HG03159 (cell line): ENCODE measurements at regions not wholly inside any gene's neighbourhood (a gene's known extent, or its start where the extent isn't known, plus 50 kb on each side); places are given as distances from the start of the nearest gene placed in this dataset.
"Not testable (repeated sequence)": the region's sequence is repeated elsewhere in the genome, so short reads cannot be mapped to it uniquely, and the experiment has no call there.

ENCODE experiments used
- ATAC-seq: cut with Tn5 transposase; IDR thresholded peaks from one replicate; pipeline ENCODE4 v1.9.1; 2021; ENCODE audit warnings: mild to moderate bottlenecking, moderate library complexity; ENCODE audit not compliant: unreplicated experiment

DNA sequence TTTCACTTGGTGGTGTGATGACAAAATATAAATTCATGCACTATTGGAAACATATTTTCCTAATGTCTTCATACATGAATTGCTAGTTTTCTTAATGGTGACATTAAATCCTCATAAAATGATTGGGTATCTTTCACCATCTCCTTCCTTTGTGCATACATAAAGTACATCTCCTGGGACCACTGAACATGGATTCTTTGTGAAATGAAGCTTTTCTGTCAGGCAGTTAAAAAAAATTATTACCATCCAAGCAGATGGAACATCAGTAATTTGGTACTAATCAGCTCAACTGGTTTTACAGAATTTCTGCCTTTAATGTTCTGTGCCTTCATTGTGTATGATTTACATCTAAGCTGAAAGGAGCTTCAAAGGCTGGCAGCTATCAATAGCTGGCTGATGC, 891.7 kb upstream of the SLC10A2 start:
- no peak for ATAC-seq

GRCh38 chr13:103953859-103954258, 887.6 kb upstream of the SLC10A2 start:
- no peak for ATAC-seq

DNA sequence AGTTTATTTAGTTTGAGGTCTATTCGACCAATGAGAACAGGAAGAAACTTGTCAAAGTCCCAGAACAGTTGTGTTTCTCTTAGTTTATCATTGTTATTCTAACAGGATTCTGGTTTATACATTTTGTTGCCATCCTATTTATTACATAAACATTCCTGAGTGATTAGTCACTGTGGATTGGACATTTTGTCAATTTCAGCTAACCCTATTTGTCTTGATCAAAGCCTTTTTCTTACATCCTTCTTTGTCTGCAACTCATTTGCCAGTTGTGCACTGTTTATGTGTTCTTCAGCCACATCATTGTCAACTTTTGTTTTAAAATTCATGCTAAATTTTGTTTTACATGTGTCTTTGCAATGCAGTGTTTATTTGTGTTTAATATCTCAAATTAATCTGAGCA, 886.0 kb upstream of the SLC10A2 start:
- ATAC-seq, result no peak

GRCh38 chr13:103948426-103948825, 882.2 kb upstream of the SLC10A2 start:
- no peak for ATAC-seq

GRCh38 chr13:103945836-103946235, 879.6 kb upstream of the SLC10A2 start:
- ATAC-seq, result no peak

DNA sequence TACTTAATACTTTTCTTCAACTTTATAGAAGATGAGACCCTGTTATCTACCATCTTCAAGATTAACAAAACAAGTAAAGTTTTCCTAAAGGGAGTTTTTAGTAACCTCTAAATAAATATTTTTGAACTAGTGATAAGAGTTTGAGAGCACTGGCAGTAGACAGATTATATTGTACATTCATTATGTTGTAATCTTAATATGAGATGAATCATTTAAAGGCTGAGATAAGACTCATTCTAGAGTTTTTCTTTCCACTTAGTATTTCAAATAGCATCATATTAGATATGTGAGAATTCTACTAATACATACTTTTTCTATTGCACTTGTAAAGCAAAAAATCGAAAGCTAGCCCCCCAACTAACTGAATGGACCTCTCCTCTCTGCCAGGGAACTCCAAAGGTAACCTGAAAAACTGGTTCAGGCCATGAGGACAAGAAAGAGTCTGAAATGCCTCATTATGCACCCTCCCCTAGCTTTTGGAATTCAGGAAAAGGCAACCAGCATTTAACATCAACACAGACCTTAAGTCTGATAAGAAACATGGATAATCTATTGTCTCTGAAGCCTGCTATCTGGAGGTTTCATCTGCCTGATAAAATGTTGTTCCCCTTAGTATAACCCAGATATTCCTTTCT, 875.4 kb upstream of the SLC10A2 start:
- no peak for ATAC-seq

- no peak for ATAC-seq
These were observed 868.9 kb upstream of the SLC10A2 start for GRCh38 chr13:103935117-103935516.

GRCh38 chr13:103931885-103932284, 865.7 kb upstream of the SLC10A2 start:
- ATAC-seq, result no peak

- no peak for ATAC-seq
These were observed 865.2 kb upstream of the SLC10A2 start for GRCh38 chr13:103931331-103931845.

- ATAC-seq, result no peak
These were observed 859.9 kb upstream of the SLC10A2 start for GRCh38 chr13:103926118-103926517.

DNA sequence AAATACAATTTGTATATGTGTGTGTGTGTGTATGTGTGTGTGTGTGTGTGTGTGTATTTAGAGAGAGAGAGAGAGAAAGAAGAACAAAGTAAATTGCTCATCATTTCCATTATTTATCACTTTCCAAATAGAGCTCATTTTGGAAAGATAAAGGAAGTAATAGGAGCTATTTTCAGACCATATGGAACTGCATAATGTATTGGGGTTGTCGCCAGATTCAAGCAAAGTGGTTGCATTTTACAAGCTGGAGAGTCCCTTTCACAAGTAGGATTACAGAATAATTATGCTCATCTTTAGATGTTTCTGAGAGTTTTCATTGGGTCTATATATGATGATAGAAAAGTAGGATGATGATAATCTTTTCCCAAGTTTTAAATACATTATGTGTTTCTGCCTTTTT, 842.7 kb upstream of the SLC10A2 start:
- no peak for ATAC-seq

- ATAC-seq, result no peak
These were observed 842.1 kb upstream of the SLC10A2 start for GRCh38 chr13:103908274-103908673.

DNA sequence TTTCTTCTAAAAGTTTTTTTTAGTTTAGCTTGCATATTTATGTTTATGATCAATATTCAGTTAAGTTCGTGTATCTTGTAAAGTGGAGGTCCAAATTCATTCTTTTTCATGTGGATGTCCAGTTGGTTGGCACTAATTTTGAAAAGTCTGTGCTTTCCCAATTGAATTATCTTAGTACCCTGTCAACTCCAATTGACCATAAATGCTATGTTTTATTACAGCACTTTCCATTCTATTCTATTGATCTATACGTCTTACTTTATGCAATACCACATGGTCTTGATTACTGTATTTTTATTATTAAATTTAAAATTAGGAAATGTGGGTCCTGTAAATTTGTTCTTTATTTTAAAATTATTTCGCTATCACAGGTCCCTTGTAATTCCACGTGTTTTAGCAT, 837.6 kb upstream of the SLC10A2 start:
- no peak for ATAC-seq

DNA sequence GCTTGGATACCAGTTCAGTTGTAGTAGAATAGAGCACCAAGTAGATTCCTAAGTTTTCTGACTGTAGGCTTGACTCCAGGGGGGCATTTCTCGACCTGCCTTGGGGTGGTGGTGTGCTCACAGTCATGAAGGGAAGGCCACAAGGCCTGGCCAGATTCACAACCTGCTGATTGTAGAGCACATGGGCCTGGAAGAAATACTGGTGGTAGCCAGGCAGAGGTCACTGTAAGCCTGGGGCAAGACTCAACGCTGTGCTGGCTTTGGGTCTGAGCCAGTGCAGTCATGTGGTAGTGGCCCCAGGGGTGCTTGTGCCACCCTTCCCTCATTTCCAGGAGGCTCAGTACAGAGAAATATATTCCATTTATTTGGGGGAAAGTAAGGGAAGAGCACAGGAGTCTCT, 832.3 kb upstream of the SLC10A2 start:
- ATAC-seq, result no peak

- no peak for ATAC-seq
These were observed 829.8 kb upstream of the SLC10A2 start for GRCh38 chr13:103895835-103896531.

DNA sequence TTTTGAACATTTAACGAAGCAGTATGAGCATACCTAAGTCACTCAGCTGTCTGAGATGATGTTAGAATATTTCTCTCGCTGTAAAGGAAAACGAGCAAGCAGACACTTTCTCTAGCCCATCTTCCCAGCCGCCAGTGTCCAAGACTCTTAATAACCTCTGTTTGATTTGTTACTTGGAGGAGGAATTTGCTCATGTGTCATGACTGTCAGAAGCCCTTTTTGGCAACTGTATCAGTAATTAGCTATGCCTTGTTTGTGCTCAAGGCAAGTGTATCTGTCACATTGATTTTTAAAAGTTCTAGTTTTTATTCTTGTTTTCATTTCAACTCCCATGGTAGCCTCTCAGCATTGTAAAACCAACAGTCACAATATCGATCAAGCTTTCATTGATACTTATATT, 828.4 kb upstream of the SLC10A2 start:
- no peak for ATAC-seq

DNA sequence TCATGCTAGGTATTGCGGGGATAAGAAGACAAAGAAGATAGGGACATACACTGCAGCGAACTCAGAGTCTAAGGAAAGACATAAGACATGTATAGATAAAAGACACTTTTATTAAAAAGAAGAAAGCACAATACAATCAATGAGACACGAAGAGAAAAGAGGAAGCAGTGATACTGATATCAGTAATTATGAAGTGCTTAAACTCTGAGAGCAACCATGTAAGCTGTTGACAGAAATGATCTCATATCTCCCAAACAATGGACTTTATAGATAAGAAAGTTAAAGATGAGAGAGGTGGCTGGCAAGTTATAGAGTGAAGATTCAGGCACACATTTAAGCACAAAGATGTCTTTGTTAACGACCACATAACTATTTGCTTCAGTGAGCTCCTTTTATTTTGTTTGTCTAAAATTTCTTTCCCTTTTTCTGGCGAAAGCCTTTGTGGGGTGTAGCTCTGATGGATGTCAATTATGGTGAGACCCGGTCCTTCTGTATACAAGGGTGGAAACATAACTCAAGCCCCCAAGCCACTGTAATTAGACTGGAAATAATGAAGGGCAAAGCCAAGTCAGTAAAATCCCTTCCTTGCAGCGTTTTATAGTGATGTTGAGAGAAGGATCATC, 818.0 kb upstream of the SLC10A2 start:
- no peak for ATAC-seq

GRCh38 chr13:103883698-103884097, 817.5 kb upstream of the SLC10A2 start:
- no peak for ATAC-seq

- ATAC-seq, result no peak
These were observed 816.9 kb upstream of the SLC10A2 start for GRCh38 chr13:103883164-103883563.

- not testable (repeated sequence) for ATAC-seq
These were observed 813.9 kb upstream of the SLC10A2 start for GRCh38 chr13:103880146-103880545.

GRCh38 chr13:103878891-103879605, 812.8 kb upstream of the SLC10A2 start:
- no peak for ATAC-seq
